ENCODE measurements at regions not wholly inside any gene's neighbourhood (a gene's known extent, or its start where the extent isn't known, plus 50 kb on each side); places are given as distances from the start of the nearest gene placed in this dataset.

DNA sequence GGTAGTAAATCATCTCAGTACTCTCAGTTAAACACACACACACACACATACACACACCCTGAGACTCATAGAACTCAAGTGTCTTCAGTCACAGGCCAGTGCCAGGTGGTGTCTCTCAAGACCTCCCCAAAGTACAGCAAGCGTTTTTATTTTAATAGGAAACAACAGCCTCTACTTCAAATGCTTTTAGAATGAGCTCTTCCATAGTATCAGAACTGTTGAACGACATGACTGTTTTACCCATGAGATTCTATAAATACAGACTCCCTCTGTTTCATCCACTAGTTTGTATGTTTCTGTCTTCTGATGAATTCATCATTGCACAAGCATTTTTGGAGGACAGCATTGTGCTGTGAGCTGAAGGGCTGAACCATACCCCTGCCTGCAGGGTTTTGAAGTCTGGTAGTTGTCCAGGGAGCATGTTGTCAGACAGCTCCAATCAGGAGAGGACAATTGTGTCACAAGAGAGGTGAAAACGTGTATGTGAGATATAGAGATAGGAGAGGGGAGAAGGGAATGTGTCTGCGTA lies 201.0 kb upstream of the BCL6 start:
- TF ChIP-seq, protein P1, sequence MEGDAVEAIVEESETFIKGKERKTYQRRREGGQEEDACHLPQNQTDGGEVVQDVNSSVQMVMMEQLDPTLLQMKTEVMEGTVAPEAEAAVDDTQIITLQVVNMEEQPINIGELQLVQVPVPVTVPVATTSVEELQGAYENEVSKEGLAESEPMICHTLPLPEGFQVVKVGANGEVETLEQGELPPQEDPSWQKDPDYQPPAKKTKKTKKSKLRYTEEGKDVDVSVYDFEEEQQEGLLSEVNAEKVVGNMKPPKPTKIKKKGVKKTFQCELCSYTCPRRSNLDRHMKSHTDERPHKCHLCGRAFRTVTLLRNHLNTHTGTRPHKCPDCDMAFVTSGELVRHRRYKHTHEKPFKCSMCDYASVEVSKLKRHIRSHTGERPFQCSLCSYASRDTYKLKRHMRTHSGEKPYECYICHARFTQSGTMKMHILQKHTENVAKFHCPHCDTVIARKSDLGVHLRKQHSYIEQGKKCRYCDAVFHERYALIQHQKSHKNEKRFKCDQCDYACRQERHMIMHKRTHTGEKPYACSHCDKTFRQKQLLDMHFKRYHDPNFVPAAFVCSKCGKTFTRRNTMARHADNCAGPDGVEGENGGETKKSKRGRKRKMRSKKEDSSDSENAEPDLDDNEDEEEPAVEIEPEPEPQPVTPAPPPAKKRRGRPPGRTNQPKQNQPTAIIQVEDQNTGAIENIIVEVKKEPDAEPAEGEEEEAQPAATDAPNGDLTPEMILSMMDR (IDR thresholded peaks at IDR 0.05), result no peak
- TF ChIP-seq POLR2A (IDR thresholded peaks at IDR 0.05), result no peak

Data from uterus (tissue), 2 donors.